HG03439 (cell line): ENCODE measurements at regions not wholly inside any gene's neighbourhood (a gene's known extent, or its start where the extent isn't known, plus 50 kb on each side); places are given as distances from the start of the nearest gene placed in this dataset.

ENCODE experiments used
- ATAC-seq: cut with Tn5 transposase; IDR thresholded peaks from one replicate; pipeline ENCODE4 v1.9.1; 2021; ENCODE audit warnings: mild to moderate bottlenecking, moderate library complexity; ENCODE audit not compliant: unreplicated experiment

GRCh38 chr7:47047384-47047783, 534.5 kb downstream of the TNS3 start:
- no peak for ATAC-seq

GRCh38 chr7:47046949-47047348, 535.0 kb downstream of the TNS3 start:
- no peak for ATAC-seq

- ATAC-seq, result no peak
These were observed 536.5 kb downstream of the TNS3 start for GRCh38 chr7:47045207-47046051.

- no peak for ATAC-seq
These were observed 537.3 kb downstream of the TNS3 start for GRCh38 chr7:47044625-47045024.

- no peak for ATAC-seq
These were observed 538.6 kb downstream of the TNS3 start for GRCh38 chr7:47043304-47043703.

GRCh38 chr7:47042669-47043068, 539.2 kb downstream of the TNS3 start:
- no peak for ATAC-seq

- no peak for ATAC-seq
These were observed 541.0 kb downstream of the TNS3 start for GRCh38 chr7:47040795-47041347.

GRCh38 chr7:47039904-47040303, 542.0 kb downstream of the TNS3 start:
- no peak for ATAC-seq

GRCh38 chr7:47039089-47039648, 542.7 kb downstream of the TNS3 start:
- no peak for ATAC-seq

- ATAC-seq, result no peak
These were observed 543.3 kb downstream of the TNS3 start for GRCh38 chr7:47038621-47039020.

- no peak for ATAC-seq
These were observed 544.3 kb downstream of the TNS3 start for GRCh38 chr7:47037607-47038006.

GRCh38 chr7:47036909-47037308, 545.0 kb downstream of the TNS3 start:
- ATAC-seq, result no peak

GRCh38 chr7:47035522-47035921, 546.4 kb downstream of the TNS3 start:
- no peak for ATAC-seq

- no peak for ATAC-seq
These were observed 547.7 kb downstream of the TNS3 start for GRCh38 chr7:47034180-47034579.

- ATAC-seq, result no peak
These were observed 549.4 kb downstream of the TNS3 start for GRCh38 chr7:47032536-47032908.

GRCh38 chr7:47031786-47032535, 550.0 kb downstream of the TNS3 start:
- ATAC-seq, result no peak

GRCh38 chr7:47028284-47028683, 553.6 kb downstream of the TNS3 start:
- ATAC-seq, result no peak

- ATAC-seq, result no peak
These were observed 554.1 kb downstream of the TNS3 start for GRCh38 chr7:47027695-47028240.

- no peak for ATAC-seq
These were observed 555.0 kb downstream of the TNS3 start for GRCh38 chr7:47026780-47027361.

- no peak for ATAC-seq
These were observed 556.9 kb downstream of the TNS3 start for GRCh38 chr7:47024991-47025390.

GRCh38 chr7:47008461-47008860, 573.5 kb downstream of the TNS3 start:
- ATAC-seq, result no peak
